Upper lobe of right lung (tissue), 1 donor: ENCODE measurements at regions not wholly inside any gene's neighbourhood (a gene's known extent, or its start where the extent isn't known, plus 50 kb on each side); places are given as distances from the start of the nearest gene placed in this dataset.

Experiments used
- ATAC-seq: fragments of 200-7000 bp; cut with Tn5 transposase; one replicate; pipeline ENCODE4 v1.9.1; 2020; ENCODE audit warnings: mild to moderate bottlenecking, moderate library complexity
- DNase-seq: peaks from one replicate; pipeline ENCODE4 v3.0.0-alpha.2; 2020
- H3K27ac ChIP-seq: fragments of 200-600 bp; one replicate; pipeline ENCODE4 v1.8.0; 2022
- H3K27me3 ChIP-seq: fragments of 200-600 bp; one replicate; pipeline ENCODE4 v1.8.0; 2022; ENCODE audit warnings: mild to moderate bottlenecking
- H3K36me3 ChIP-seq: fragments of 200-600 bp; one replicate; pipeline ENCODE4 v1.8.0; 2022
- H3K4me1 ChIP-seq: fragments of 200-600 bp; one replicate; pipeline ENCODE4 v1.8.0; 2022
- H3K4me3 ChIP-seq: fragments of 200-600 bp; one replicate; pipeline ENCODE4 v1.8.0; 2022; ENCODE audit warnings: mild to moderate bottlenecking
- H3K9me3 ChIP-seq: fragments of 200-600 bp; one replicate; pipeline ENCODE4 v1.8.0; 2022
- intact Hi-C: fragments of 100-400 bp; cut with DNase I; formaldehyde crosslinking; loops from one replicate; pipeline ENCODE4 v1.11.0; 2022
- TF ChIP-seq, protein P1 (sequence below): fragments of 200-600 bp; IDR thresholded peaks from one replicate; pipeline ENCODE4 v1.8.0; 2022; ENCODE audit warnings: antibody characterized with exemption
- donor health status: DM: no; HTN: yes; CAD: no; lungs with severe emphysema.

DNA sequence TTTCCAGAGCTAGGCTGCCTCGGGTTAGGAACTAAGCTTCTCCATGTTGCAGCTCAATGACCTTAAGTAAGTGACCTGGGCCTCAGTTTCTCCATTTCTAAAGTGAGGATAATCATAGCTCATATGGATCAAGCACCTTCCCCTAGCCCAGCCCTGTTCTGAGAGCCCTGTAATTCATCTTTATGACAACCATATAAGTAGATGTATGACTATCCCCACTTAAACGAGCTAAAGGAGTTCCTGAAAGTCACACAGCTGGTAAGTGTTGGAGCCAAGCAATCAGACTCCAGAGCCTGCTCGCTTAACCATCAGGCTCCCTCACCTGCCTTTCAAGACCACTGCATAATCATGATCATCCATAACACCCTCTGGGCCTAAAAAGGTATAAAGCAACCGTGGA is 135.4 kb downstream of the SP3 start:
- Histone ChIP-seq H3K27ac (no peak overlapping the region), H3K4me1 (peaks cover 15% of the 10 kb centered on the region), H3K4me3 (no peak overlapping the region), H3K9me3 (no peaks in the 10 kb centered on the region), H3K27me3 (no peaks in the 10 kb centered on the region), H3K36me3 (no peaks in the 10 kb centered on the region)
- intact Hi-C loops = no loop called here
- ATAC-seq (no peak), DNase-seq (no peak)
- TF ChIP-seq, protein P1, sequence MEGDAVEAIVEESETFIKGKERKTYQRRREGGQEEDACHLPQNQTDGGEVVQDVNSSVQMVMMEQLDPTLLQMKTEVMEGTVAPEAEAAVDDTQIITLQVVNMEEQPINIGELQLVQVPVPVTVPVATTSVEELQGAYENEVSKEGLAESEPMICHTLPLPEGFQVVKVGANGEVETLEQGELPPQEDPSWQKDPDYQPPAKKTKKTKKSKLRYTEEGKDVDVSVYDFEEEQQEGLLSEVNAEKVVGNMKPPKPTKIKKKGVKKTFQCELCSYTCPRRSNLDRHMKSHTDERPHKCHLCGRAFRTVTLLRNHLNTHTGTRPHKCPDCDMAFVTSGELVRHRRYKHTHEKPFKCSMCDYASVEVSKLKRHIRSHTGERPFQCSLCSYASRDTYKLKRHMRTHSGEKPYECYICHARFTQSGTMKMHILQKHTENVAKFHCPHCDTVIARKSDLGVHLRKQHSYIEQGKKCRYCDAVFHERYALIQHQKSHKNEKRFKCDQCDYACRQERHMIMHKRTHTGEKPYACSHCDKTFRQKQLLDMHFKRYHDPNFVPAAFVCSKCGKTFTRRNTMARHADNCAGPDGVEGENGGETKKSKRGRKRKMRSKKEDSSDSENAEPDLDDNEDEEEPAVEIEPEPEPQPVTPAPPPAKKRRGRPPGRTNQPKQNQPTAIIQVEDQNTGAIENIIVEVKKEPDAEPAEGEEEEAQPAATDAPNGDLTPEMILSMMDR = no peak

DNA sequence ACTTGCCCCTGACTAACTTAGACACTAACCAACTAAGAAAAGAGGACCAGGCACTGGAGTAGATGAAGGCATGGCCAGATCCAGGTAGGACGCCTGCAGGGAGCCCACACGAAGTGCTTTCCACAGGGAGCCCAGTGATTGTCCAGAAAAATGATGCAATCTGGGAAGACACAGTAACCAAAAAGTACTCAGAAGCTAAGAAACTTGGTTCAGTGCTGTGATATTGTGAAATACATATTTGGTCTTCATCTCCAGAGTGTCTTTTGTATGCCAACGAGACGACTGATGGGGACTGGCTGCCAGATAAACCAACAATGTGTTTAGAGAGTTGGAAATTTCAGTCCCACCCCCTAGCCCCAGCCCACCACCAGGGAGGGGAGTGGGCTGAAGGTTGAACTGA is 135.0 kb downstream of the SP3 start:
- ATAC-seq (peak; percentile 12), DNase-seq (no peak)
- no peaks in the 10 kb centered on the region for H3K36me3 ChIP-seq
- intact Hi-C loops = no loop called here
- no peaks in the 10 kb centered on the region for H3K9me3 ChIP-seq
- H3K27ac ChIP-seq = no peak overlapping the region
- H3K4me1 ChIP-seq = peaks cover 15% of the 10 kb centered on the region
- TF ChIP-seq, protein P1 = no peak
- no peak overlapping the region for H3K4me3 ChIP-seq
- no peaks in the 10 kb centered on the region for H3K27me3 ChIP-seq

DNA sequence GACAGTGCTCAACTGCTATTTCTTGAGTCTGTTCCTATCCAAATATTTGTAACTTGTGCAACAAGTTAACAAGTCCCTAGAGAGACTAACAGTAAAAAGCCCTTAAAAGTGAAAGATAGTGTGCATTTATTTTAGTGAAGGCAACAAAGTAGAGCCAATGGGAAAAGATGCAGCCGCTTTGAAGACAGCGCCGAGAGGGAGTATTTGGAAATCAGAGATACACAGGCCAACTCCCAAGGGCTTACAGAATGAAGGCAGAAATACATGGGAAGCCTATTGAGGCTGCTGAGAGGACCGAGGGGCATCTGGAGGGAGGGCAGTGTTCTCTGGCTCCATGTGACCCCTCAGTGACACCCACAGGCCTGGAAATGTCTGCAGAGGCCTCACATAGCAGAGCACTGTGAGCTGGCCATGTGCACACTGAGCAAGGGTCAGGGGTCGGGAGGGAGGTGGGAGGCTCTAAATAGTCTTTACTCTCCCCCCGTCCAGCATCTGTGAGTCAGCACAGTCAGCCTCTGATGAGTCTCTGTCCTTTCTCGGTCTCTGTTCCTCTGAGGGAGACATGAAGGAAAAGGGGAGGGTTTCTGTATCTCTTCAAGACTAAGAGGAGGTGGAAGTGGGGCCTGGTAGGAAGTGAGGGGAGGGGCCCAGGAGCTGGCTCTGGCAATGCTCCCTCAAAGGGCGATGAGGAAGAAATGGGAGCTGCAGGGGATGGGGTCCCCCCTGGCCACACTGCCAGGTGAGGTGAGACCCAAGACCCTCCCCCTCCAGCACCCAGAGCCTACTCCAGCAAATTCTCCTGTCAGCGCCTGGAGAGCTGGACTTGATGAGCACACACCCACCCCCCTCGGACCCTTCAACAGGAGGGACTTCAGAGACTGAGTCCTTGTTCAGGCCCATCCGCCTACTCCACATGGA is 133.6 kb downstream of the SP3 start:
- TF ChIP-seq, protein P1 = no peak
- DNase-seq = no peak

DNA sequence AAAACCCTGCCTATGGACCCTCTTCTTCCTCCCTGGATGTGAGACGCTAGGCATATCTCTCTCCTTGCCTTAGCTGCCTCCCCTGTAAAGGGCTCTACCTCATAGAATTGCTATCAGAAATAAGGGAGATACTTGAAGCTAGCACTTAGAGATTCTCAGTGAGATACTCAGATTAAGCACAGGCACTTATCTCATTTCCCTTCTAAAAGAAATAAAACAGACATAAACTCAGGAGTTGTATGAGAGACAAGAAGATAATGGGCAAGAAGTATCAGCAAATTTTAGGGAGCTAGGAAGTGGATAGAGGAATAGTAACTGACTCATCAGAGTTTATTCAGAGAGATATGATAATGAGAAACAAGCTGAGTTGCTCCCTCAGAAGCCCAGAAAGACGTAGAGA is 131.0 kb downstream of the SP3 start:
- no peaks in the 10 kb centered on the region for H3K36me3 ChIP-seq
- peaks cover 15% of the 10 kb centered on the region for H3K4me1 ChIP-seq
- TF ChIP-seq, protein P1 = no peak
- H3K4me3 ChIP-seq = no peak overlapping the region
- DNase-seq (no peak), ATAC-seq (no peak)
- no peaks in the 10 kb centered on the region for H3K9me3 ChIP-seq
- no peaks in the 10 kb centered on the region for H3K27me3 ChIP-seq
- intact Hi-C loops = no loop called here
- H3K27ac ChIP-seq = no peak overlapping the region

More for the DNA sequence above, 133.6 kb downstream of the SP3 start:
- ATAC-seq = peak; percentile 71
- peak overlapping the region; percentile 60 for H3K27ac ChIP-seq
- no peaks in the 10 kb centered on the region for H3K9me3 ChIP-seq
- H3K36me3 ChIP-seq = no peaks in the 10 kb centered on the region
- H3K4me3 ChIP-seq = no peak overlapping the region
- H3K4me1 ChIP-seq = peaks cover 15% of the 10 kb centered on the region
- intact Hi-C loops = no loop called here
- H3K27me3 ChIP-seq = no peaks in the 10 kb centered on the region

DNA sequence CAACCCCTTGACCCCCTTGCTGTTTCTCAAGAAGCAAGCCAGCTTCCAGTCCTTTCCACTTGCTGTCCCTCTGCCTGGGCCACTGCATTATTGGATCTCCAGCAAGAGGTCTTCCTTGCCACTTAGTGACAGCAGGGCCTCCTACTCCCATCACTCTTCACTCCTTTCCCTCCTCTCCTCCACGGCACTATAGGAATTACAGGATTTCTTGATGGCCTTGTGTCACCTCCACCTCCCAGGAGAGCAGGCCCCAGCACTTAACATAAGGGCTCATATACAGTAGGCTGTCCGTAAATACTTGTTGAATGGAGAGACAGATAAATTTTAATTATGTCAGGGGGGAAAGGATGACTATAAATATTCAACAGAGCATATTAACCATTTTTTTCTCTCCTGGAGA is 129.4 kb downstream of the SP3 start:
- ATAC-seq = no peak
- no peaks in the 10 kb centered on the region for H3K9me3 ChIP-seq
- intact Hi-C loops = no loop called here
- H3K36me3 ChIP-seq = no peaks in the 10 kb centered on the region
- H3K4me1 ChIP-seq = peaks cover 4% of the 10 kb centered on the region
- no peak for DNase-seq
- H3K4me3 ChIP-seq = no peak overlapping the region
- no peaks in the 10 kb centered on the region for H3K27me3 ChIP-seq
- no peak overlapping the region for H3K27ac ChIP-seq
- TF ChIP-seq, protein P1 = no peak
